NOMO-1 treated with dmso at 0.1 percent for 144 hours (cell line): ENCODE measurements at regions not wholly inside any gene's neighbourhood (a gene's known extent, or its start where the extent isn't known, plus 50 kb on each side); places are given as distances from the start of the nearest gene placed in this dataset.

ENCODE experiments used
- DNase-seq: peaks from one replicate; lab custom pipeline; 2025; ENCODE audit not compliant: unreplicated experiment; lab: John Stamatoyannopoulos, UW

- no peak for DNase-seq
These were observed 114.9 kb downstream of the UQCRFS1 start for GRCh38 chr19:29098091-29098490.

DNA sequence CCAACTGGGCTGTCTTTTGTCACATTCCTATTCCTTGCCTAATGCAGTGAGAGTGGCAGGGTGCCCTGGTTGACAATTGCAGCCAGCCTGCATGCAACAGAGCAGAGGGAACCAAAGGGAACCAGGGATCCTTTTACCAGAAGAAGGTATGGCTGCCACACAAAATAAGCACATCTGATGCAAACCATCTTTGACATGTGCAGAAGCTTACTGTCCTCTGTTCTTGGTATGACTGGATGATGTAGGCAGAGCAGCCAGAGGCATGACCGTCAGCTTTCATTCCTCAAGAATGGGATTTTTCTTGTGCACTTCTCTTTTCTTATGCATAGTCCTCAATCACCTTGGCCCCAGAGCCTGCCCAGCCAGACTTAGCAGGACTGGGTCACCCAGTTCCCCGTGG, 116.1 kb downstream of the UQCRFS1 start:
- DNase-seq, result no peak

GRCh38 chr19:29093553-29093908, 119.4 kb downstream of the UQCRFS1 start:
- no peak for DNase-seq

DNA sequence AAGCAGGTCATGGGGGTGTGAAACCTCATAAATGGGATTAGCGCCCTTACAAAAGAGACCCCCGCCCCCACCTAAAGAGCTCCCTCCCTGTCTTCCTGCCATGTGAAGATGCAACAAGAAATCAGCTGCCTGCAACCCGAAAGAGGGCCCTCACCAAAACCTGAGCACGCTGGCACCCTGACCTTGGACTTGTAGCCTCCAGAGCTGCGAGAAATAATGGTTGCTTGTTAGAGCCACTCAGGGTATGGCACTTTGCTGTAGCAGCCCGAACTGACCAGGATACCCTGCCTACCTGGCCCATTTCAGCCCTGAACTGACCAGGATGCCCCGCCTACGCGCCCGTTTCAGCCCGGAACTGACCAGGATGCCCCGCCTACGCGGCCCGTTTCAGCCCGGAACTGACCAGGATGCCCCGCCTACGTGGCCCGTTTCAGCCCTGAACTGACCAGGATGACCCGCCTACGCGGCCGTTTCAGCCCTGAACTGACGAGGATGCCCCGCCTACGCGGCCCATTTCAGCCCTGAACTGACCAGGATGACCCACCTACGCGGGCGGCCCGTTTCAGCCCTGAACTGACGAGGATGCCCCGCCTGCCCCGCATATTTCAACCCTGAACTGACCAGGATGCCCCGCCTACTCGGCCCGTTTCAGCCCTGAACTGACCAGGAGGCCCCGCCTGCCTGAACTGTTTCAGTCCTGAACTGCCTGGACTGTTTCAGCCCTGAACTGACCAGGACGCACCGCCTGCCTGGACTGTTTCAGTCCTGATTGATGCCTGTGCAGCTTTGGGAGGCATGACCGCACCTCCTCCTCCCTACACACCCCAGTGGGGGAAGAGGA, 120.0 kb downstream of the UQCRFS1 start:
- no peak for DNase-seq

GRCh38 chr19:29090783-29091526, 122.0 kb downstream of the UQCRFS1 start:
- DNase-seq, result no peak

DNA sequence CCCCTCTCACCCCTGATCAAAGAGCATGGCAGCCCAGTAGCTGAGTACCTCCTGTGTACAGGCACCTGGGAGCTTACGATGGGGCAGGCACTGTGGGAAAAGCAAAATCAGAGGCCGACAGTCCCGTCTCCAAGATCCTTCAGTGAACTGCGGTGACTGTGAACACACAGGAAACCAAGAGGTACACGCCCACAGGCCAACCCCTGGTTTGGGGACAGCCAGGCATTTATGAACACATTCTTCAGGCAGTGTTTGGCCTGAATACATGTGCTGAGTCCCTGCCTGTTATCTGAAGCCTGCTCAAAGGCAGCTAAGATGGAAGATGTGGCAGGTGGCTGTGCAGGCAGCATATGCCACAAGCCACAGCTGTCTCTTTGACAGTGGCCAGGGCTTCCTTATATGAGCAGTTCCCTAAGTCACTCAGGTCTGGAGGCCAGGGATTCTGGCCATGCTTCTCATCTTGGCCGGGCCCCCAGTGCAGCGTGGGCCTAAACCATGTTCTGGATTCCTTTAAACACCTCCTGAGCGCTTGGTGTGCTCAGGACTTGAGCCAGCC, 123.6 kb downstream of the UQCRFS1 start:
- DNase-seq, result no peak

- DNase-seq, result no peak
These were observed 124.2 kb downstream of the UQCRFS1 start for GRCh38 chr19:29088761-29089160.

DNA sequence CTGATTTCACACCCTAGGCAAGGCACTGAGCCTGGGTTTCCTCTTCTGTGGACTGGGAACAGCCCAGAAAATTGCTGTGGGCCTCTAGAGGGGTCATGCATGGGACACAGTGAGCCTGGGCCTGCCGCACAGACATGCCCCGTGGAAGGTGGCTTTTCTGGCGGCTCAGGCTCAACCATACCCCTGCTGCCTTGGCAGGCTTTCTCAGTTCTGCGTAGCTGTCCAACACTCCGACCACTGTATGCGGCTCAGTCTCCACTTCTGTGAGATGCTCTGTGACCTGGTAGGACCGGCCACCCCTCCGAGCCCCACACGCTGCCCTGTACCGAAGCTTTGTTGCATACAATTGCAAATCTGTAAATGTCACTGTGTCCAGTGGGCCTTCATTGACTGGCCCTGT, 126.3 kb downstream of the UQCRFS1 start:
- no peak for DNase-seq

DNA sequence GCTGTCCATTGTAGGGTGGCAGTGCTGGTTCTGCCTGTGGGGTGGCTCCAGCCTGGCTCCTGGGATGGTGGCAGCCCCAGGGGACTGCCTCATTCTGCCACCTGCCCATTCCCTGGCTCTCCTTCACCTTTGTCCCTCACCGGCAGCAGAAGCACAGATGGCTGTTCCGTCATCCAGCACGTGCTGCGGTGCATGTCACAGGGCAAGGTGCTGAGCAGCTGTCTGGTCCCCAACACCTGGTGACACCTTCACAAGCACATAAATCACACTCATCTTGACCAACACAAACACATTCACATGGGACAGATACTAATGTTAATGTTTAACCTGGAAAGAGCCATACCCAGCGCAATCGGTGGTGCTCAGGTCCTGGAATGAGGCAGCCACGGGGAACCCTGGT, 126.8 kb downstream of the UQCRFS1 start:
- DNase-seq, result no peak

DNA sequence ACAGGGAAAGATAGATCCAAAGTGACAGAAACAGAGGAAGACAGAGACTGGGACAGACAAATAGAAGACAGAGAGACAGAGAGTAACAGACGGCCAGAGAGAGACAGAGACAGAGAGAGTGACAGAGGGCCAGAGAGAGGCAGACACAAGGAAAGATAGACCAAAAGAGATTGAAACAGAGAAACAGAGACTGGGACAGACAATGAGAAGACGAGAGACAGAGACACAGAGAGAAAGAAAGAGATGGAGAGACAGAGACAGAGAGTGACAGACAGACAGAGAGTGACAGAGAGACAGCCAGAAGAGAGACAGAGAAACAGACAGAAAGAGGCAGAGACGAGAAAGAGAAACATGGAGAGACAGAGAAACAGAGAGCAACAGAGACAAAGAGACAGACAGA, 127.3 kb downstream of the UQCRFS1 start:
- DNase-seq, result no peak

DNA sequence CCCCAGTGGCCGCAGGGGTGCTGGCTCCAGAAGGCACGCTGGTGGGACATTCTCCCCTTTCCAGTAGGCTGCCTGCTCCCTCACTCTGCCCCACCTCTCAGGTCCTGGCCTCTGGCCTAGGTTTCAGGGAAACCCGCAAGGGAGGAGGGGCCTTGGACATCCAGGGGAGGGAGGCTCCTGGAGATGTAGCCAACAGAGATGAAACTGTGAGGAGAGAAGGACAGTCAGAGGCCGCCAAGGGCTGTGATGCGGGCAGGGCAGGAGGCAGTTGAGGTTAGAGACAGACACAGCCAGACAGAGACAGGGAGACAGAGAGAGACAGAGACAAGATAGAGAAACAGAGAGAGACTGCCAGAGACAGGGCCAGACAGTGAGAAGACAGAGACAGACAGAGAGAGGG, 127.7 kb downstream of the UQCRFS1 start:
- DNase-seq, result no peak

GRCh38 chr19:29084266-29084665, 128.7 kb downstream of the UQCRFS1 start:
- DNase-seq, result no peak

DNA sequence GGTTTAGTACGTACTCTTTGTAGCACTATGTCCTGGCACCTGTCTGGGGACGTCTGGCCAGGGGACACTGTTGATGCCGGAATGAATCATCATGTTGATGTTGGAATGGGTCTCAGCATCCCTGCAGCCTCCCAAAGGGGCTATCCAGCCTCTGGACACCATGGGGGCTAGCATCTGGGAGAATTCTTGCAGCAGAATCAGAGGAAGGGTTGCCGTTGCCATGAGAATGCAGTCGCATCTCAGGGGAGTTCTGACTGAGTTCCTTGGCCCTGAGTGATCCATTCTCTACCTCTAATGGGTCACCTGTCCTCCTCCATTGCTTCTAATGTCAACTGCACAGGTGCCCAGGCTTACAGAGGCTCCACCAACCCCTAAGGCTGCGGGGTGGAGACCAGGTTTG, 129.1 kb downstream of the UQCRFS1 start:
- DNase-seq, result no peak

- DNase-seq, result no peak
These were observed 133.5 kb downstream of the UQCRFS1 start for GRCh38 chr19:29079356-29080032.

DNA sequence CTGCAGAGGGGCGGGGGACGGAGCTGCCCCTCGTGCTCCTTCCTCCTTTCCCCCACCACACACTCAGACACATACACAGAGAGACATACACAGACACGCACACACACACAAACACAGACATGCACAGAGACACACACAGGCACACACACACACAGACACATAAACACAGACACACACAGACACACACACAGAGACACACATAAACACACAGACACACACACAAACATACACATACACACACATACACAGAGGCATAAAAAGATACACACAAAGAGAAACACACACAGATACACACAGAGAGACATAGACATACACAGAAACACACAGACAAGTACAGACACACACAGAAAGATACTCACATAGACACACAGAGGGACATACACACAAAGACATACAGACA, 136.0 kb downstream of the UQCRFS1 start:
- DNase-seq, result no peak

- no peak for DNase-seq
These were observed 136.8 kb downstream of the UQCRFS1 start for GRCh38 chr19:29076161-29076560.

DNA sequence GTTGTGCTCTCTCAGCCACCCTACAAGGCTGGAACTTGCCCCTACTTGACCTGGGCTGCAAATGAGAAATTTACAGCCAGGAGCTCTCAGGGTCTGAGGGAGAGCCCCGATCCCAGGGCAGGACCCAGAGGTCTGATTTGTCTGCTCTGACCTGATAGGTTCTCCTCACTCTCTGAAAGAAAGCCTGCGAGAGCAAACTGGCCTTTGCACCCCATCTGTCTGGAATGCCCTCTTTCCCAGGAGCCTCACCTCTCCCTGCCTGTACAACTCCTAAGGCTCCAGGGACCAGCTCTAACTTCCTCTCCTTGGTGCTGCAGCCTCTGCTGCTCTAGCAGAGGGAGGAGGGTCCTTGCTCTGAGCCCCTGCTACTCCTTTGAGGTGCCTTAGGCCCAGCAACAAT, 137.8 kb downstream of the UQCRFS1 start:
- DNase-seq, result no peak

DNA sequence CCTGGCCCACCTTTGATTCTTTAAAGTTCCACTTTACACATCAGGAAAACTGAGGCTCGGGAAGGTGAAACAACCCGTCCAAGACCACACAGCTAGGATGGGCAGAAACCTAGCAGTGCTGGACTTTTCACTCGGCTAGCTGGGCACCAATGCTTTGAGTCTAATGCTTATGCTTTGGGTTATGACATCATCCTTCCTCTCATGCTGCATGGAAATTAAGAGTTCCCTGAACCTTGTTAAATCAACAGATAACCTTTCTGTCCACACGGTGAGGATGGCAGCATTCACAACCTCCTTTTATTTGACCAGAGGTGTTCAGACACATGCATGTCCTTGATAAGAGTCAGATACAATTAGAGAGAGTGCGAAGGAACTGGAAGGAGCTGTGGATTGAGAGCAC, 138.4 kb downstream of the UQCRFS1 start:
- no peak for DNase-seq

DNA sequence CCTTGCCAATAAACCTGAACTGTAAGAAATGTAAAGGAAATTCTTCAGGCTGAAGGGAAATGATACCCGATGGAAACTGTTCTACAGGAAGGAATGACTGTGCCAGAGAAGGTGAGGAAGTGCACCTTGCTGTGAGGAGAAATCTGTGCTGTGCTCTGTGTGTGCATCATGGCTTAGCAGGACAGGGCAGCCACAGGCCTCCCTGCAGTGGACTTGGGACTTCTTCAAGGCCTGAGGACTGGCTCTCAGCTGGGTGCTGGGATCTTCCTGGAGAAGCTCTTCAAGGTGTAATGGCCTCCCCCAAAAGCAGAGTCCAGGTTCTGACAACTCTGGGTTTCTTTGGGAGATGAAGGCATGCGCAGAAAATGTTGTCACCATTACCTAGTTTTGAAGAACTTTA, 145.1 kb downstream of the UQCRFS1 start:
- no peak for DNase-seq

- DNase-seq, result no peak
These were observed 150.2 kb downstream of the UQCRFS1 start for GRCh38 chr19:29062475-29063435.
